ENCODE measurements at regions not wholly inside any gene's neighbourhood (a gene's known extent, or its start where the extent isn't known, plus 50 kb on each side); places are given as distances from the start of the nearest gene placed in this dataset.
A peak's percentile ranks its signal among the peaks of the same experiment; 100 is the strongest.

GRCh38 chr13:106373989-106374572 is 161.4 kb downstream of the EFNB2 start:
- Histone ChIP-seq H2AFZ (ENCODE audit: low read length) (peak overlapping the region; percentile 33), H4K20me1 (ENCODE audit: insufficient read depth, low read length) (no peaks in the 10 kb centered on the region), H3K27ac (ENCODE audit: low read depth, low read length) (no peak overlapping the region), H3K4me2 (ENCODE audit: insufficient read depth, low read length) (no peak overlapping the region), H3K36me3 (ENCODE audit: insufficient read depth, low read length) (no peaks in the 10 kb centered on the region), H3K9me3 (ENCODE audit: low read depth, low read length) (no peaks in the 10 kb centered on the region), H3K27me3 (ENCODE audit: insufficient read depth, low read length) (no peaks in the 10 kb centered on the region), H3K79me2 (ENCODE audit: insufficient read depth, low read length) (no peaks in the 10 kb centered on the region), H3K4me1 (ENCODE audit: insufficient read depth, low read length) (peaks cover 43% of the 10 kb centered on the region), H3K4me3 (ENCODE audit: insufficient read depth, low read length) (no peak overlapping the region)
- DNase-seq (ENCODE audit: insufficient read length, low spot score, missing footprints), result no peak
- TF ChIP-seq, protein P1, sequence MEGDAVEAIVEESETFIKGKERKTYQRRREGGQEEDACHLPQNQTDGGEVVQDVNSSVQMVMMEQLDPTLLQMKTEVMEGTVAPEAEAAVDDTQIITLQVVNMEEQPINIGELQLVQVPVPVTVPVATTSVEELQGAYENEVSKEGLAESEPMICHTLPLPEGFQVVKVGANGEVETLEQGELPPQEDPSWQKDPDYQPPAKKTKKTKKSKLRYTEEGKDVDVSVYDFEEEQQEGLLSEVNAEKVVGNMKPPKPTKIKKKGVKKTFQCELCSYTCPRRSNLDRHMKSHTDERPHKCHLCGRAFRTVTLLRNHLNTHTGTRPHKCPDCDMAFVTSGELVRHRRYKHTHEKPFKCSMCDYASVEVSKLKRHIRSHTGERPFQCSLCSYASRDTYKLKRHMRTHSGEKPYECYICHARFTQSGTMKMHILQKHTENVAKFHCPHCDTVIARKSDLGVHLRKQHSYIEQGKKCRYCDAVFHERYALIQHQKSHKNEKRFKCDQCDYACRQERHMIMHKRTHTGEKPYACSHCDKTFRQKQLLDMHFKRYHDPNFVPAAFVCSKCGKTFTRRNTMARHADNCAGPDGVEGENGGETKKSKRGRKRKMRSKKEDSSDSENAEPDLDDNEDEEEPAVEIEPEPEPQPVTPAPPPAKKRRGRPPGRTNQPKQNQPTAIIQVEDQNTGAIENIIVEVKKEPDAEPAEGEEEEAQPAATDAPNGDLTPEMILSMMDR (IDR thresholded peaks at IDR 0.05; ENCODE audit: extremely low read depth, low read depth, low read length), result no peak

GRCh38 chr13:106373304-106373988 is 162.0 kb downstream of the EFNB2 start:
- H3K9me3 ChIP-seq (ENCODE audit: low read depth, low read length), result no peaks in the 10 kb centered on the region
- H4K20me1 ChIP-seq (ENCODE audit: insufficient read depth, low read length), result no peaks in the 10 kb centered on the region
- no peak overlapping the region for H3K27ac ChIP-seq (ENCODE audit: low read depth, low read length)
- TF ChIP-seq, protein P1 (IDR thresholded peaks at IDR 0.05; ENCODE audit: extremely low read depth, low read depth, low read length), result no peak
- H3K36me3 ChIP-seq (ENCODE audit: insufficient read depth, low read length), result no peaks in the 10 kb centered on the region
- no peak overlapping the region for H3K4me2 ChIP-seq (ENCODE audit: insufficient read depth, low read length)
- no peak overlapping the region for H2AFZ ChIP-seq (ENCODE audit: low read length)
- no peak overlapping the region for H3K4me3 ChIP-seq (ENCODE audit: insufficient read depth, low read length)
- no peaks in the 10 kb centered on the region for H3K79me2 ChIP-seq (ENCODE audit: insufficient read depth, low read length)
- no peak for DNase-seq (ENCODE audit: insufficient read length, low spot score, missing footprints)
- peaks cover 39% of the 10 kb centered on the region for H3K4me1 ChIP-seq (ENCODE audit: insufficient read depth, low read length)
- no peaks in the 10 kb centered on the region for H3K27me3 ChIP-seq (ENCODE audit: insufficient read depth, low read length)

DNA sequence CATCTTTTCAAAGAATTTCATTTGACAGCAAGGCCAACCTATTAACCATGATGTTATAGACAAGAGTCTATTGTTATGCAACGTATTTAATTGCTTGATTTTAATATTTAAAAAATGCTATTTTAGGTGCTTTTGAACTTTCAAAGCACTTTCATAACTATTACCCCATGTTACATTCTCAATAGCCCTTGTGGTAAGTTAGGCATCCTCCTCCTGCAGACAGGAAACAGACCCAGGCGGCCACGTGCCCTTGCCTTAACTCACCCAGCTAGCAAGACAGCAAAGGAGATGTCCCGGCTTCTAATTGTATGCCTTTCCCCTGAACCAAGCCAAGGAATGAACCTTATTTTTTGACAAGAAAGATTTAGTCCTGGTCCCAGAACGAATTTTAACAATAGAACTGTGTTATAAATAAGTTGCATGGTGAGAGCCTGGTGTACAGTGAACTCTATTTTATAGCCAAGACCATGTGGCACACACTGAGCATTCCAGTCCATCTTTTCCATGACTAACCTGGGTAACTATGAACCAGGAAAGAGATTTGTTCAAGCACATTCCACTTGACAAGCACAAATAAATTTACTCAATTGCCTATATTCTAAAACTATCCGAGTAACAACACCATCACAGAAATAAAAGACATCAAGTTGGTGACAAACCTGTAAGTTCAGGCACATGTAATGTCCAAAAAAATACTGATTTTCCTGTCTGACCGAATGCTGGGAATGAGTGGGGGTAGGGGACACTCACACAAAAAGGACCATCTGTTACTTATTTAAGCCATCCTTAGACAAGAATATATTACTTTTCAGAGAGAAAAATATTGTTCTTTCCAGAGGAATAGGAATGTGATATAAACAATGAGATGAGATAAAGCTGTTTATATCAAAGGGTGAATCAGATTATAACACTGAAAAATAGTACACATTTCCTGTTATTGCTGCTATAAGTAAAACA is 163.0 kb downstream of the EFNB2 start:
- Histone ChIP-seq H2AFZ (ENCODE audit: low read length) (peak overlapping the region; percentile 23), H3K27ac (ENCODE audit: low read depth, low read length) (peak overlapping the region; percentile 21), H4K20me1 (ENCODE audit: insufficient read depth, low read length) (no peaks in the 10 kb centered on the region), H3K4me2 (ENCODE audit: insufficient read depth, low read length) (no peak overlapping the region), H3K4me1 (ENCODE audit: insufficient read depth, low read length) (peaks cover 38% of the 10 kb centered on the region), H3K79me2 (ENCODE audit: insufficient read depth, low read length) (no peaks in the 10 kb centered on the region), H3K36me3 (ENCODE audit: insufficient read depth, low read length) (no peaks in the 10 kb centered on the region), H3K27me3 (ENCODE audit: insufficient read depth, low read length) (no peaks in the 10 kb centered on the region), H3K4me3 (ENCODE audit: insufficient read depth, low read length) (no peak overlapping the region), H3K9me3 (ENCODE audit: low read depth, low read length) (no peaks in the 10 kb centered on the region)
- no peak for DNase-seq (ENCODE audit: insufficient read length, low spot score, missing footprints)
- TF ChIP-seq, protein P1 (IDR thresholded peaks at IDR 0.05; ENCODE audit: extremely low read depth, low read depth, low read length), result no peak

Data from osteoblast (primary cell).